Non-pigmented ciliary epithelial cell (primary cell): ENCODE measurements at regions not wholly inside any gene's neighbourhood (a gene's known extent, or its start where the extent isn't known, plus 50 kb on each side); places are given as distances from the start of the nearest gene placed in this dataset.
"Not testable (repeated sequence)": the region's sequence is repeated elsewhere in the genome, so short reads cannot be mapped to it uniquely, and the experiment has no call there.

Source experiments
- DNase-seq: peaks from one replicate; pipeline ENCODE4 v3.0.0-alpha.2; 2010; ENCODE audit warnings: low read depth

DNA sequence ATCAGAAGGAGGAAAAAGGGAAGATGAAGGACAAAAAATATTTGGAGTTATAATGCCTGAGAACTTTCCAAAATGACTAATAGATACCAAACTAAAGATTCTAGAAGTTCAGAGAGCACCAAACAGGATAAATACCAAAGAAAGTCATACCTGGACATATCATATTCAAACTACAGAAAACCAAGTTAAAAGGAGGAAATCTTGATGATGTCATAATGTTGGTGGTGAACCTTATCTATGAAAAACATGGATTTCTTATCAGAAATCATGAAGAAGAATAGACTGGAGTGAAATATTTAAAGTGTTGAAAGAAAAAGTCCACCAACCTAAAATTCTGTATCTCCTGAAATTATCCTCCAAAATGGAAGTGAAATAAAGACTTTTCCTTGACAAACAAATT is 389.2 kb downstream of the JRKL start:
- no peak for DNase-seq

DNA sequence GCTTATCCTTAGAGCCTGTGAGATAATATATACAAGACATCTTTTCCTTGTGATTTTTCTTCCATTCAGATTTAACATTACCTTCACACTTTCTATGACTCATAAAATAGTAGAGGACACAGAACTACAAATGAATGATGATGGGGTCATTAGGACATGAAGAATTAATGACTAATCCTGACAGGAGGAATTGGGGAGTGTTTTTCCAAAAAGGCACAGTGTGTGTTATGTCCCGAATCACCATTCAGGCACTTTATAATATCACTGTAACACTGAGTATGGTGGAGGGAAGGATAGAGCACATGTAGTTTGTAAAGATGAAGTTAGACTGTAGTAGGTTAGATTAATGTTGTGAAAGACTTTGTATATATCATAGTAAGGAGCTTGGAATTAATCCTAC is 391.3 kb downstream of the JRKL start:
- DNase-seq, result peak; percentile 3

DNA sequence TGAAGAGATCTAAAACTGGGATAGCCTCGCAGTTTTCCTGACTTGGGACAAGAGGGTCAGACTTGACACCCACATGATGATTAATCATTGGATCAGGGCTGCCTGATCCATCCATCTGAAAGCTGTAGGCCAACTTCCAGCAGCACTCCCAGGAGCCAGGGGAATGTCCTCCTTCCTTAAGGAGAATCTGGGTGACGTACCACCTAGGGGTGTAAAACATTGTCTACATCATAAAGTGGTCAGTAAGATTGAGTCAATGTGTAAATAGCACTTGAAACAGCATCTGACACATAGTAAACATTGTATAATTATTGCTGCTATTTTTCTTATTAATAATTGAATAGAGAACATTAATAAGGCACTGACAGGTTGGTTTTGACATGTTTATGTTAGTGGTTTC is 392.8 kb downstream of the JRKL start:
- DNase-seq, result no peak

DNA sequence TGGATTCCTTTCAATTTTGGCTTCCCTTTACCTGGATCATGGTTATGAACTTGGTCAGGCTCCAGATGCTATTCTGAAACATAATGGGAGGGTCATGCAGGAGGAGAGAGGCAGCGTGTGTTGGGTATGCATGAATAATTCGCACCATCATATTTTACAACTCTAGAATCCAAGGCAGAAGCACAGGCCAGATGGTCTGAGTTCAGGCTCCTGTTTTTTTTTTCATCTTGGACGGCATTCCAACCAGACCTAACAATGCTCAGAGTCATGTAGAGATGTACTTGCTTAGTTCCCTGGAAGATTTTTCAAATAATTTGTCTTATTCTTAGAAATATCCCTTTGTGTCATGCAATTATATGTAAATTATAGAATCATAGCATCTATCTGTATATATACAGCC is 393.5 kb downstream of the JRKL start:
- DNase-seq, result no peak

DNA sequence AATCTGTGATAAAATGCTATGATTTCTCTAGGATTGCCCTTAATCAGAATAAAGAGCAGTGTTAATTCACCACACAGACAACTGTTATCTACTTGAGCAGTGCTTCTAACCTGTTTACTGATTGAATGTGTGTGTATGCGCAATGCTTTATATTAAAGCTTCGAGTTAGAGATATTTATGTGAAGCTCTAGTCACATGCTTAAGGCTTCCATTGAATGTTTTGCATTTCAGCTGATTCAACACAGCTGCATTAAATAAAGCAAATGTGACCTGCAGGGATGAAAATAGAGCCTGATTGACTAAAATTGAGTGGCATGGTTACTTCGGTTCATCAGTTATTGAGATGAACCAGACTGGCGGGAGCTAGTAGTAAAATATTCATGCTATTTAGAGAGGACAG is 395.3 kb downstream of the JRKL start:
- DNase-seq, result no peak

DNA sequence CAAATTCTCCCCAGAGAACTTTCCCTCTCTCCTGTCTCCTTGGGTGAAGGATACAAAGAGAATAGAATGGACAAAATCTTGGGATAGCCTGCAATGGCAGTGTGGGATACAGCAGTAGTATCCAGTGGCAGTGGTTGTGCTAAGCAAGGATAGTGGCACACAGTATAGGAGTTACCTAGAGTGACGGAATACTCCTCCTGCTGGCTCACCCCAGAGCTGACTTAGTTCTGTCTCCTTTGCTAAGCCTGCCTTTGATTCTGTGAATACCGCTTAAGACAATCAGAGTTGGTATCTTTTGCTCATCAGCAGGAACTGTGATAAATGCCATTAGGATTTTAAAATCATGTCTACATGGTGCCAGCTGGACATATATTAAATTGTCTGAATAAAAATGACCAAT is 404.3 kb downstream of the JRKL start:
- DNase-seq, result no peak

DNA sequence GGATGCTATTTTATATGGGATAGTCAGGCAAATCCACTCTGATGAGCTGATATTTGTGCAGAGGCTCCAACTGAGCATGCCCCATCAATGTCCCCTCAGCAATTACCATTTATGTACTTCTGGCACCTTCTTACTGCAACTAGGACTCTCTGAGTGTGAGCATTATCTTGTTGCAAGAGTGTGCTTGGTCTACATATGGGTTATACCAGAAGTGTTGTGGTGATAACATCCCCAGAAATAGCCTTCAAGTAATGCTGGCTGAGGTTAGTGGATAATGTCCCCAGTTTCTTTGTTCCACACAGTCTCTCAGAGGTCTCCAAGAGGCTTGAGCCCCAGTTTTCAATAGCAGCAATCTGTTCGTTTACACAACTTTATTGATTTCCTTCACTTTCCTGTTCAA is 408.6 kb downstream of the JRKL start:
- DNase-seq, result no peak

DNA sequence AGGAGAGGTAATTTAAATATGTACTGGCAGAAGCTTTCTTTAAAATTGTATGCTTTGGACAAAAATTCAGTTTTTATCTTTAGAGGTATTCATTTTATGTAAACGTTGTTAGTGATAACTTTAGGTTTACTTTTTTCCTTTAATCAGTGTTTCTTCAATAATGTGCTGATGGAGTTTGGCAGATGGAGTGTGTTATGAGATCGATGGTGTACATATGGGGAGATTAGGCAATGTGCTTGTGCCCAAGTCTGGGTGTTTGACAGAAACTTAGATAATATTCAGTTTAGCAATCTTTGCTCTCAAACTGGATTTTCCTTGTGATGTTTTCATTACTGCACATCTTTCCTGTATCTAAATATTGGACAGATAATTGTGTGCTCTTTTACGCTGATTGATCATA is 425.4 kb downstream of the JRKL start:
- DNase-seq, result no peak

DNA sequence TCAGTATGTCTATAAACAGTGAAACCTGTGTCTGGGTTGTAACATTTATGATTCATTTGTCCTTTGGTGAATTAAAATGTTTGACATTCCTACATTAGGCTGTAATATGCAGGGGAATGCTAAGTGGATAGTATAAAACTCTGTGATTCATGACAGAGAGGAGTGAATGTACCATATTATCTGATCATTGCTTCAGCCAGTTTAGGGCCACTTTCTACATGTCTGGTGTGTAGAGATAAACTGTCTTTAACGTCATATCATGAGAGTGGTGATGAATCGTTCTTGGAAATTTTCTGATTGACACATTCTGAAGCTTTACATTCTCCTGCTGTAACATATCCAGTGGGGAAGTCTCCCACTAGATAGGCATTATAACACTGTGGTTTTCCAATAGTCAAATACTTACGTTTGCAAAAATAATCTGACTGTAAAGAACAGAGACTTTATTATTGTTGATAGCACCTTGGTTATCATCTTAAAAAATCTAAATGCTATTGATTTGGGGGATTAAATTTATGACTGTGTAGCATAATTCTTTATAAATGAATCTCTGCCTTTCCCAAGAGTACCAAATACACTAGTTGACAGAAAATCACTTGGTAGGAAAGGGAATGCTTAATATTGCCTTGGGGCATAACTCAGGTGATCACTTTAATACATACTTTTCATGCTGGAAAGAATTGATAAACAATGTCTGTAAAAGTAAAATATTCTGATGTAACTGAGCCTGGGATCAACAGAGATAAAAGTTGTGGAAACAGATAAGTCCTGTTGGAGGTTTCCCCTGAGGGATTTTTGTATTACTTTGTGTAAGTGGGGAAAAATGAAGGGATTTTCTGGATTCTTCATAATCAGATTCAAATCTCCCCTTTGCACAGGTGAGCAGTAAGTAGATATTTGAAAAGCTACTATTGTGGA is 427.9 kb downstream of the JRKL start:
- peak; percentile 24 for DNase-seq

DNA sequence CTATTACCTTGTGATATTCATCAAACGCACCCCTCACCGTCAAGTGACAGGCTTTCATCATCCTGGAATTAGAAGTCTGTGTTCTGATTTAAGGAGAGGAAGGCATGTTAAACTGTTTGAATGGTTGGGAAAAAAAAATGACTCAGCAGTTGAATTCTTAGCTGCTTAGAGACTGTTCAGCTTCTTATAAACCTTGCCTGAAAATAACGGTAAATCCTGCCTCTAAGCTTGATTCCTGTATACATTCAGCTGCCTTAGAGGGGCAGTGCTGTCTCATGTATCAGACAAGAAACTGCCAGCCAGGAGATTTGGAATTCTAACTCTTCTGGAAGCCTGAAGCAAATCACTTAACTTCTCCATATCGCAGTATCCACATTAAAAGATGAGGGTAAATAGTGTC is 437.4 kb downstream of the JRKL start:
- peak; percentile 27 for DNase-seq

DNA sequence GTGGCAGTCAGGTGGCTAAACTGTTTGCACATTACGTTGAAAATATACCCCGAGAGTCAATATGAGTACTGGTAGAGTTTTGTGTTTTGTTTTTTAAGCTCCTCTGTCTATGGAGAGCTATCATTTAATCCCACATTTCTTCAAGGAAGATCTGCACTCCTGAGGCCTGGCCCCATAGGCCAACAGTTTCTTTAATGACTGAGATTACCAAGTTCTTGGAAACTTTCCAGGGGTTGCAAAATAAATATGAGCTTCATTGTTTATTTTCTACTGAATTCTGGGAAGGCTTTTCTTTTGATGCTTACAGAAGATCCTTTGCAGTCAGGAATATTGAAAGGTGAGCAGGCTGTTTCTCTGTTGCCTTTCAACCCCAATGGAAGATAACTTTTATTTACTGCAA is 452.0 kb downstream of the JRKL start:
- no peak for DNase-seq

DNA sequence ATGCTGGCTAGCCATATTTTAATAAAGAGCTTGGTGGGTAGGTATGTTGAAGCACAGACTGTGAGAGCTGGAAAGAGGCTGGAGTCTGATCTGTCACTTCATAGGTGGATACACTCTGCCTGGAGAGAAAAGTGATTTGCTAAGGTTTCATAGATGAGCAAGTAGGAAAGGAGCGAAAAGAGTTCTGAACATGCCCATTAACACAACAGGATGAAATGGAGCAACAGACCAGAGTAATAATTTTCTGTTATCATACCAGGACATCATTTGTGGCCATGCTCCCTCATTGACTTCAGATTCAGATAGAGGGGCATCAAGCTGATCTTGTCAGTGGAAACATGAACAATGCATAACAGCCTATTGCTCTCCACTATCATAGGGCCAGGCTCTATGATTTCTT is 452.9 kb downstream of the JRKL start:
- no peak for DNase-seq

DNA sequence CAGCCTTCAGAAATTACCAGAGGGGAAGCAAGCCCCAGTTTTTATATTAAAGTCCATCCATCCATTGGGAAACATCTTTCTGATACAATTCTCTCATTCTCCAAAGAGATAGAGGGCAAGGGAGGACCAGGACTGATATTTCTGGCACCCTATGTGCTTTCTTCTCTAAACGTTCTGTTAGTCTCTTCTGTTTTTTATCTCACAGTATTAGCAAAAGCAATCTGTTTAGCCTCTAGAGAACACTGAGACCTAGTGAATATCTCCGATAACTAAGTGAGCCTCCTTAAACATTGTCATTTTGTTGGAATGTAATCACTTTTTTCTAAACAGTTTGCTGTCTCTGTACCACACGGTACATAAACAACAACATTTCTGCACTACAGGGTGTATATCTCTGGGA is 464.6 kb downstream of the JRKL start:
- DNase-seq, result no peak

DNA sequence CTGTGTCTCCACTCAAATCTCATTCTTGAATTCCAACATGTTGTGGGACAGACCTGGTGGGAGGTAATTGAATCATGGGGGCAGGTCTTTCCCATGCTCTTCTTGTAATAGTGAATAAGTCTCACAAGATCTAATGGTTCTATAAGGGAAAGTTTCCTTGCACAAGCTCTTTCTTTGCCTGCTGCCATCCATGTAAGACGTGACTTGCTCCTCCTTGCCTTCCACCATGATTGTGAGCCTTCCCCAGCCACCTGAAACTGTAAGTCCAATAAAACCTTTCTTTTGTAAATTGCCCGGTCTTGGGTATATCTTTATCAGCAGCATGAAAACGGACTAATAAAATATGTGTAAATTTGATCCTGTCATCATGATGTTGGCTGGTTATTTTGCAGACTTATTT is 471.9 kb downstream of the JRKL start:
- not testable (repeated sequence) for DNase-seq

DNA sequence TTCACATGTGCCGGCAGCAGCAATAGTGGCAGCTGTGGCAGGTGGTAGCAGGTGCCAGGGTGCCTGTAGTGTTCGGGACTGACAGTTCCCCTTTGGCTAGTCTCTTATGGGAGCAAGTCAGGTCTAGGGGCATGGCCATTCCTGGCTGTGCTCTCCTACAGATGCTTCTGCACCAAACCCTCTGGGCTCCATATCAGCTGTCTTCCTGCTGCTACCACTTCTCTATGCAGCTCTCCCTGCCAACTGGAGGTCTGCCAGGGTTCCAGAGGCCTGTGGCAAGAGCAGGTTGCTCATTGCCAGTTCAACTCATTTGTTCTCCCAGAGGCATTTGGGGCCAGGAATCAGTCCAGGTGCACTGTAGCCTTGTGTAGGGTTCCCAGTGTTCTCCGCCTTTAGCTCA is 473.7 kb downstream of the JRKL start:
- no peak for DNase-seq

DNA sequence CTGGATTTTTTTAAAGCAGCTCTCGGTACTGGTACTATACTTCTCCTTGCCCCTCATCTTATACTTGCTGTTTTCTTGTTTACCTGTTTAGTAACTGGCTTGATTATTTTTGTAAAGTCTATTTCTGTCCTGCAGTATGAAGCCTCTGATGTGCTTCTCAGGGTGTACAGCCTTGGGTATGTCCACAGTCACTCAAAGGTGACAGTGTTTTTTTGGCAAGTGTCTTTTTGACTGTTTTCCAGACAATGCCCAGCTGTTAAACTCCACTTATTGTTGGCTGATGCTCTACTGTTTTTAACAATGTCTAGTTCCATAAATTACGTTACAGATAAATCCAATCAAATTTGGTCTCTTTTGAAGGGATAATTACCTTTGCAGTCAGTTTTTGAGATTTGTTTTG is 475.2 kb downstream of the JRKL start:
- no peak for DNase-seq

DNA sequence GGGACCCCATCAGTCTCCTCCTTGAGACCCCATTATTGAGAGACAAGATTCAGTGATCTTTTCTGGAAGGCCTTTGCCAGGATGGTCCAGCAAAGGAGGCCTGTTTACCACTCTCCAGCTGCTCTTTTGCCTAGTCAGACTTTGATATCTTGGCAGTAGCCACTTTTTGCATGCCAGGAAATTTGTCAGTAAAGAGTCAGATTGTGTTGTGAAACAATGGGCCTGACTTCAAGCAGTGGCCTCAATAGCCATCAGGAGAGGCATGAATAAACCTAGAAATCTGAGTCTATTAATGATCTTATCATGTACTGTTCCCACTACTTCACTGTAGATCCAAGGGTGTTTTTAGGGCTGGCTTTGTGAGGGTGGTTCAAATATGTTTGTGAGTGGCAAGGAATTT is 479.4 kb downstream of the JRKL start:
- DNase-seq, result no peak

DNA sequence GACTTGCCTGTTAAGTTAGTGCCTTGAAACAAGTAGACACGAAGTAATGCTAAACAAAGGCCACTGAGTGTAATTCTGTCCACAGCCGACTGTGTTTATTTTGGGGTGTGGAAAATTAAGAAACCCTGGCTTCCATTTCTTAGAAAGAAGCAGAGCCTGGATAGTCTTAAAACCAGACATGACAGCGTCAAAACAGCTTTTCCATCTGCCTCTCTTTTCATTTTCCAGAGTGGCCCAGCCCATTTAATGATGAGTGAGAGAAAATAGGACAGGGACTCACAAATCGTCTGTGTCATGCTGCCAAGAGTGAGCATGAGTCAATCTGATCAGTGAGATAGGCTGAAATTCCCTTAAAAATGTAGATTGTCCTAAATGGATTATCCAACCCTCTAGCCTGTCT is 485.9 kb downstream of the JRKL start:
- DNase-seq, result no peak

DNA sequence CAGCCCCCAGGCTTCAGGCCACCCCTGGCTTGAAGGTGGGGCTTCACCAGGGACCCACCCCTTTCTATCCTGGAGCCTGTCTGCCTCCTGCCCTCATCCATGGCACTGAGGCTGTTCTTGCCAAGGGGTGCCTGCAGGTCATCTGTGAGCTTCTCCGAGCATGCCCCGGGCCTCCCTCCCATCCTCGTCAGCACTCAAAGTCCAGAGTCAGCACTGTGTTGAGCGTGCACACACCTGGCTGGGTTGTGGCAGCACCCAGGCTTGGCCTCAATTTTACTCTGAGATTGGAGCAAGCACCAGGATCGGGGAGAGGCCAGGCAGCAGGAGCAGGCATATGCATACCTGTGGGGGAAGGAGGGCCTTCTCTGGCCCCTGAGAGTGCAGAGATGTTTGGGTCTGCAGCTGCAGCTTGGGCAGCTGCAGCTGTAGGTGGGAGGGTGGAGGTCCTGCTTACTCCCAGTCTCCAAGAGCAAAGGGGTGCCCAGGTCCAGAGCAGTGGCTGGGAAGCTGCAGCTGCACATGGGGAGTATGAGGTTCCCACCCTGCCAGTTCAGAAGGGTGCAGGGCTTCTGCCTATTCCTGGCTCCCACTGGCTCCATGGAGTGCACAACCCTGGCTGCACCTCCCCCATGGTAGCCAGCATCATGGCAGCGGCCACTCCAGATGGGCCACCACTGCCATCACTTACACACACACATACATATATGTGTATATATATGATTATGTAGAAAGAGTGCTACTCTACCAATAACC is 488.7 kb downstream of the JRKL start:
- DNase-seq, result no peak

DNA sequence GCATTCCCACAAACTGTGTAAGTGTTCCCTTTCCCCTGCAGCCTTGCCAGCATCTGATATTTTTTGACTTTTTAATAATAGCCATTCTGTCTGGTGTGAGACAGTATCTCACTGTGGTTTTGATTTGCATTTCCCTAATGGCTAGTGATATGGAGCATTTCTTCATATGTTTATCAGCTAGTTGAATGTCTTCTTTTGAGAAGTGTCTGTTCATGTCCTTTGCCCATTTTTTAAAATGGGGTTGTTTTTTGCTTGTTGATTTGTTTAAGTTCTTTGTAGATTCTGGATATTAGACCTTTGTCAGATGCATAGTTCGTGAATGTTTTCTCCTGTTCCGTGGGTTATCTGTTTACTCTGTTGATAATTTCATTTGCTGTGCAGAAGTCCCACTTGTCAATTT is 492.8 kb downstream of the JRKL start:
- not testable (repeated sequence) for DNase-seq

DNA sequence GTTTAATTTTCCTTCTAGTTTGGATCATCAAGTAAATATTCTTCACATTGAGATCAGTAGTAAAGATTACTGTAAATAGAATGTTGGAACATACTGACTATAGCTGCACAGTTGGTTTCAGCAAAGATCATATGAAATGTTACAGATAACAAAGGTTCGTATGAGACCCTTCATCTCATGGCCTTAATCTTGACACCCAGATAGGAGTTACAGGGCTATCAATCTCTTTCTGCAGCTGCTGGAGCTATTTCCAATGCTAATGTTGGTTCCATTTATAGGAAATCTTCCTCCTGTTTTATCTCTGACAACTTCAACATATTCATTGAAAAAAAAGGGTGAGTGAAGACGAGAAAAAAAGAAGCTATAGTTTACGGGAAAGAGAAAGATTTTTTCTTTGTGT is 495.6 kb downstream of the JRKL start:
- no peak for DNase-seq

DNA sequence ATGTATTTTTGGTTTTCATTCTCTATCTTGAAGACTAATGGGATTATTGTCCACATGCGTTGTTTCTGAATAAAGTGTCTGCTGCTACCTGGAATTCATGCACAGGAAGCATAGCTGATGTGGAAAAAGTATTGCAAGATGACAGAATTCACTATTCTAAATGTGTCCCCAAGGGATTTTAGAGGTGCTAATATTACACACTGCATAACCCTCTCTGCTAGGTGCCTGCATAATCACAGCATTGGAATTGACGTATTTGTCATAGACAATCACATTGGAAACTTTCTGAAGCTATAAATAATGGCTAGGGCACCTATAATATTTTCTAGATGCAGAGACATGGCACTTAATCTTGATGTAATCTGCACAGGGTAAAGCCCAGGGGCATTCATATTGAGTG is 496.1 kb downstream of the JRKL start:
- no peak for DNase-seq

DNA sequence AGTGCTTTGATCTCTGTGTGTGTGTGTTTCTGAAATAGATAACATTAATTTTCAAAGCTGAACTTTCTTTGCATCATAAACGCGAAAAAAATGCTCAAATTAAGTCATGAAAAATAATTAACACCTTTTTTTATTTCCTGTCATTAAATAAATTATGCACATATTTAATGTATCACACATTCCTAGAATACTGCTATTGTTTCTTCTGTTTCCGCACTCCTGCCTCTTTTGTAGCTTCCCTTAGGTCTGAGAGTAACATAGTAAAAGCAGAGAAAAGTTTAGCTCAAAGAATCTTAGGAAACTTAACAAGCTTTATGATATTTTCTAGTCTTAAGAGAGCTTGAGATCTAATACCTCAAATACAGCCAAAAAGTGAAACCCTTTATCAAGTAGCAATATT is 504.2 kb downstream of the JRKL start:
- no peak for DNase-seq

DNA sequence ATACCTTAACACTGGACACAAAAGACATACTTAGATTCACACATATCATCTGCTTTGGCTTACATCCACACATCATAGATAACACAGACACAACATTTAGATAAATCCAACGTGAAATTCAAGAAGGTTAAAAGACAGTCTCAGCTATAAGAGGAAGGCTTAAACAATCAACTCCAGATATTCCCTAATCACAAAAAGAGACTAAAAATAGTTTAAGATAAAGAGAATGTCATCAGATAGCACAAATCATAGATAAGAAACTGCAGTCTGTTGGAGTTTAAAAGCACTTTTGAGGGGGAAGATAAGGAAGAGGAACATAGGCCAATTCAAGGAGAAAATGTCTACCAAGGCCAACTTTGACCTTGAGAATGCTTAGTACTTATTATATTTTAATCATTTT is 504.8 kb downstream of the JRKL start:
- DNase-seq, result no peak
